Limb (tissue), 2 donors: ENCODE measurements at regions not wholly inside any gene's neighbourhood (a gene's known extent, or its start where the extent isn't known, plus 50 kb on each side); places are given as distances from the start of the nearest gene placed in this dataset.

ENCODE experiments used
- DNase-seq, 2 donors: peaks; one replicate each; pipeline ENCODE4 v3.0.0-alpha.2; 2016; ENCODE audit errors: extremely low spot score in 2 of 2

DNA sequence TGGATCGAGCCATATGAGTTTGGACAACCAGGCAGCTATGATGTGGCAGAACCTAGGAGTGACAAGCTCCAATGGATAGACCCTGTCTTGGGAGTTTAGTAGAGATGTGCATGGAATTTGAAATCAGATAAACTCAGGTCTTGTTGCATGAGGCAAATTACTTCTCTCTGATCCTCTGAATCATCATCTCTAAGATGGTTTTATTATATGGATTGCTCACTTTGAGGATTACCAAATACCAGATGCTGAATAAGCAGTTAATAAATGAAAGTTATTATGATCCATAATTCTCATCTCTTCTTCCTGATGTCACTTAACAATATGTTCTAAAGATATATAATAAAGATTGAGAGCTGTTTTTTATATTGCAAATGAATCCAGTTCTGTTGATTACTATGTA lies 622.2 kb downstream of the NTRK3 start:
- no peak for DNase-seq

GRCh38 chr15:87633525-87633924 lies 623.0 kb downstream of the NTRK3 start:
- DNase-seq = peak in 1 of 2 donors; percentile 67

GRCh38 chr15:87632364-87632763 lies 624.2 kb downstream of the NTRK3 start:
- no peak for DNase-seq

- no peak for DNase-seq
These were observed 624.8 kb downstream of the NTRK3 start for GRCh38 chr15:87631775-87632174.

GRCh38 chr15:87631093-87631492 lies 625.4 kb downstream of the NTRK3 start:
- no peak for DNase-seq

DNA sequence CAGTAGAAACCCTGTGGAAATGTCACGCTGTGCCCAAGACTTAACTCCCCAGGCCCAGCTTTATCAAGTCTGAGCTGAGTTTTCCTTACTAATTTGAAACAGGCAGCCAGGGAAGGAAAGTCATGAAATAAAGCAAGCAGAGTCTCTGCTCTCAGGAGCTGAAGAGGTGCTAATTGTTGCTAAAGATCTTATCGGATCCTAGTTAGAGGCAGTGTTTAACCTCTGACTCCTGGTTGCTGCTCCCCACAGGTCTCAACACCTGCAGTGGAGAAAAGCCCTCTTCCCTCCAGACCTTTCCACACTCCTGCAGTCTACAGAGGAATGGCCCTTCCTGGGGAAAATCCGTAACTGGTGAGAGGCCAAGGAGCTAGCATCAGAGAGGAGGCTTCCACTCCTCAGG lies 628.2 kb downstream of the NTRK3 start:
- DNase-seq = no peak

DNA sequence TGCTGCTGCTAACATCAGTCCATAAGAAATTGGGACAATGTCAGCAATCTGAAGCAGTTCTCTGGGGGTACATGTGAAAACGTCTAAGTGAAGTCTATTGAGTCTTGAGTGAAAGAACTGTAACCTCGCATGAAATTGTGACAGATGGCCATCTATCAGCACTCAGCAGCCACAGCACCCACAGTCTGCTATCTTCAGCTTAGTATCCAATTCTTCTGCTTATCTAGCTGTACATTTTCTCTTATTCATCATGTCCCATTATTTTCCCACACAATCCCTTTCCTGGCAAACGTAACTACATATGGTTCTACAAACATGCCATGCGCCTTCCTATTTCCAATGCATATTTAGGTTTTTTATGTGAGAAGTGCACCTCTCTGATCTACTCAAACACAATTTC lies 629.7 kb downstream of the NTRK3 start:
- DNase-seq = no peak

DNA sequence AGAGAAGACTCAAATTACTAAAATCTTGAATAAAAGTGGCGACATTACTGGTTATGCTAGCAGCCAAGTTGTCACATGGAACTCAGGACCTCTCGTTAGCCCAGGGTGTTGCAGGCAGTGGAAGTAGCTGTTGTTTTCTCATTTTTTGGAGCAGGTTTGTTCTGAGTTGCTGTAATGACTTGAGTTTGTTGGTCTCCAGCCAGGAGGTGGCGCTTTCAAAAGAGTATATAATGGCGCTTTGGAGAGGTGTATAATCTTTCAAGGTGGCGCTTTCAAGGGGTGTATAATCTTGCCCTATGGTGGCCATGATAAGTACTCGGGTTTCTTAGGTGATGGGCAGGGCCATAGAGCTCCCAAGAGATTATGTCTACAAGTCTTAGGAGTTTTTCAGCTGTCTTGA lies 632.7 kb downstream of the NTRK3 start:
- no peak for DNase-seq

DNA sequence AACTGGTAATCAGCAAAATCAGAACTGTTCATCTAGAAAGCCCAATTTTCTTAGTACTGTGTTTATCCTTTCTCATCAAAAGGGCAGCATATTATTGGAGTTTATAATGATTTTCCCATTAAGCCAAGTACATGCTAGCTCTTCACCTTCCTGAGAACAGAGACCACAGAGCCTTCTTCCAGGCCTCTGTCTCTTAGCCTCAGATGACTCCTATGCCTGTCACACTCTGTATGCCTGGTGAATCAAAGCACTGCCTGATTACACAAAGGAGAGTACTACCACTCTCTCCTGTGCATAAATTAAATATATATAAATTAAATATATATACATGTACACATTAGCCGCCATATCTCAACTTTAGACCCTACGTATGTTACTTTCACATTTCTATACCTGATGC lies 636.1 kb downstream of the NTRK3 start:
- no peak for DNase-seq

GRCh38 chr15:87619161-87619960 lies 637.2 kb downstream of the NTRK3 start:
- DNase-seq = peak in 1 of 2 donors; percentile 43

DNA sequence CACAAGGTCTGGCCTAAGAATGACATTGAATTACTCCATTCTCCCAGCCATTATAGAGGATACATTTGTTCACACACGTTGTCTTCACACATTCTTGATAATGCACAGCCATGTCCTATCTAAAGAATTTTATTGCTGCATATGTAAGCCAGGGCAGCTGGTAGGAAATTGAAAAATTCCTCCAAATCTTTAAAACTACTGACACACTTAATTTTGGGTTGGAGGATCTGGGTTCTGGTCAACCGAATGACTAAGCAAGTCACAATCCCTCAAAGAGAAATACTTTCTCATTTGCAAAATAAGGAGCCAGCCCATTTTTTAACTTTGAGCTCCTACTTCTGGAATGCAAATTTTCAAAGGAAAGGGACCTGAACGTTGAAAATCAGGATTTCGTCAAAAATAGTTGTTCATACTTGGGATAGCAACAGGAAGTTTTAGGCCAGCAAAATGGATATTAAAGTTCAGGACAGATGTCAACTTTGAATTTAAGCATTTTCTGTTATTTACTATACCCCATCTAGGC lies 638.3 kb downstream of the NTRK3 start:
- DNase-seq = no peak

DNA sequence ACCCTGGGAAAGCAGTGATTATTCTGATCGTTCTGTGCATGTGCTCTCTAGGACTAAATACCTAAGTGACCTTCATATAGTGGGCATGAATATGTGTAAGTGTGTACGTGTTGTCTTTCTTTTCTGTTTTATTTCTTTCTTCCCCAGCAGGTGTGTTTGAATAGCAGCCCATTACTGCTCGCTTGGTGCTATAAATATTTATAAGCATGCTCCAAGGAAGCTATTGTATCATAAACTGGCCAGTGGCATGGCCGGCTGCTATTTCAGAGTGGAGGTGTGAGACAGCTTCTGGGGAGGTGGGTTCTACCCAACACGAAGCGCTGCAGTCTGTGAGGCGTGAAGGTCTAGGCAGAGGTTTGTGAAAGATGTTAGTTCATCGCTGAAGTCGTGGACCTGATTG lies 641.8 kb downstream of the NTRK3 start:
- DNase-seq = no peak

DNA sequence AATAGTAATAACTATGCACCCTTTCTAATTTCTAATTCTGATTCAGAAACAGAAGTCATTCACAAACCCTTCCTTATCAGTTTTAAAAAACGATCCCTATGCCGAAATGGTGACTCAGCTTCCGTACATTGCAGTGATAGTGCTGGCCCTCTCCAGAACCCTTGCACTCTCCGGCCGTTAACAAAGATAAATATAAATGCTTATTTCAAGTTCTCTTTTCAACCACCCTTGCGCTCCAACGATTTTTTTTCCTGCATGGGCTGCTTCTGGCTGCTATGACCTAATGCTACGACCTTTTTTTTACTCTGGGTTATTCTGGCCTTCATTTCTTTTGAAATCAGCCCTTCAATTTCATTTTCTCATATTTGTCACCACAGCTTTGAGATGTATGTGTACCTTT lies 646.2 kb downstream of the NTRK3 start:
- DNase-seq = no peak

- no peak for DNase-seq
These were observed 646.6 kb downstream of the NTRK3 start for GRCh38 chr15:87609894-87610293.

DNA sequence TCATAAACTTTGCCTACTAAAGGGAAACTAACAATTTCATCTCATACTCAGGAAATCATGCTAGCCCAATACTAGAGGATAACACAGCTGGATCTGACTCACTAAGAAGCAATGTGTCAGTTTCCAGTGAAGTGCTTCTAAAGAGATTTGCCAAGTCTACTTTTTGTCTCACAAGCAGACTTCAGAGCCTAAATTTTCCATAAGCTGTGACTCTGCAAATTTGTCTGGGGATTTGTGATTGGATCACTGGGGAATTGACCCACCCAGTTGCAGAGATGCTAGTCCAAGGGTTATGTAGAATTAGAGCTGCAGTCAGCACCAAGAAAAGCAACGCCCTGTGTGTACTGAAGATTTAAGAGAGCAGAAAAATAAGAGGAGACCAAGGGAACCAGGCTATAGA lies 647.1 kb downstream of the NTRK3 start:
- peak in 1 of 2 donors; percentile 28 for DNase-seq

DNA sequence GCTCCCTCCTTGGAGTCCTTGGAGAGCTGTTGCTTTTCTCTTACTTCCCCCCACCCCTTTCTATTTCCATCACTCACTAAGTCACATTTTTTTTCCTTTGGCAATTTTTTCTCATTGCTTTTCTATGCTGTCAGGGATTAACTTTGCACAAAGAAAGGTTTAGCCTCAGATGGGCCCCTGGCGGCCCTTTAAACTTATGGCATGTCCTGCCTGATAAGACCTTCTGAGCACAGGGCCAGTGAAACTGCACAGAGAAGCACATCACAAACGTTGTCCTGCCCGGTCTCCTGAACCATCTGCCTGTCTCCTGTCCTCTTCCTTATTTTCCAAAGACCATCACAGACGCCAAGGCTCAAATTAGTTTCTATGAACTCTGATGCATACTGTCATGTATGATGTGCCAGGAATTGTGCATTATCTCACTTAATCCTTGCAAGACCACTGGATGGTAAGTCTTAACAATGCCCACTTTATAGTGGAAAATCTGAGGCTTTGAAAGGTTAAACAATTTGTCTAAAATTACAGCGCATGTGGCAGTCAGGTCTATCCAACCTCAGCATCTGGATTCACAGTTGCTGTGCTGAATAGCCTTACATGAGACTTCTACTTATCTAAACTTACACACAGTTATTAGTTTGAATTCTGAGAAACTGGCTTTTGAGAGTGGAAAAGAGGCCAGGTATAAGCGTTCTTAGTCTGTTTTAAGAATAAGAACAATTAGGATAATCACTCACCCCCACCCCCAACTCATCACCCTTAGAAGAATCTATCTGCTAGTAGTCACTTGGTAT lies 648.1 kb downstream of the NTRK3 start:
- DNase-seq = no peak

GRCh38 chr15:87606971-87607370 lies 649.6 kb downstream of the NTRK3 start:
- DNase-seq = no peak

GRCh38 chr15:87604857-87605446 lies 651.6 kb downstream of the NTRK3 start:
- peak in 1 of 2 donors; percentile 6 for DNase-seq

DNA sequence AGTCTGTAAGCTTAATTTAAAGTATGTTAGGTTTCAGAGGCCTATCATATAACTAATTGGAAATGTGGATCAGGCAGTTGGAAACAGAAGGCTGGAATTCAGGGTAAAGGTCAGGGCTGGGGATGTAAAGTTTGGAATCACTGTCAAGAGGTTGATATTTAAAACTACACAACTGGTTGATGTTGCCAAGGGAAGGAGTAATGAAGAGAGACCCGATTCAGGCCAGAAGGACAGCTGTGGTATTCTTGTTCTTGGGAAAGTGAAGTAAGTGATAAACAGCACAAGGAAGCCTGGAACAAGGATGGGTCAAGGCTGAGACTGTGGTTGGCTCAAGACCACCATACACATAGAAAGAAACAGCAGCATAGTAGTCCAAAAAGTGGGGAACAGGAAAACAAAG lies 654.2 kb downstream of the NTRK3 start:
- DNase-seq = no peak

- no peak for DNase-seq
These were observed 656.9 kb downstream of the NTRK3 start for GRCh38 chr15:87599616-87600015.

DNA sequence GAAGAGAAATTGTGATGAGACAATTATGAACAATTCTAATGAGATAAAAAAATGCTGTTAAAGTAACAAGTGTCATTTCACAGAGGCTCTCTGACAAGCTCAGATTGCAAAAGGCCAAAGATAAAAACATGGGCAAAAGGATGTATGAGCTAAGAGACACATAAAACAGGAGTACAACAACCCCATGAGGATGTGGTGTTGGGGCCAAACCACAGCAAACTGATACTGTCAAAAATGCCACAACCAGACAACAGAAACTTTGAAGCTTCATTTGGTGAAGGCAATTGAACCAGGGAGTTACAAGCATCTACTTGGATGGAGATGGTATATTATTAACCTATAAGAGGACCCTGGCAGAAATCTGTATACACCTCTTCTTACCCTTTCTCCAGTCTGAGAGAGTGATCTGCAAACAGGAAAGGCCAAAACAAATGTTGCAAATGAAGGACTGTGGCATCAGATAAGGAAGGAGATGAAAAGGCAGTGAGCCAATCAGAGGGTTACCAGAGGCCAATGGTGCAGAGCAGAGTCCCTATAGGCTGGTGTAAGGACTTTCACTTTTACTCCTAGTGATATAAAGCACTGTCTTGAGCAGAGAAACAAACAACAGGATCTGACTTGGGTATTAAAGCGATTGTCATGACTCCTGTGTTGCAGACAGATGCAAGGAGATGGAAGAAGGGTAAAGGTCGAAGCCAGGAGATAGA lies 659.0 kb downstream of the NTRK3 start:
- DNase-seq = no peak

GRCh38 chr15:87591582-87591981 lies 665.0 kb downstream of the NTRK3 start:
- DNase-seq = no peak
